ENCODE measurements at regions not wholly inside any gene's neighbourhood (a gene's known extent, or its start where the extent isn't known, plus 50 kb on each side); places are given as distances from the start of the nearest gene placed in this dataset.

- Histone ChIP-seq H3K9ac (ENCODE audit: low read length) (no peak overlapping the region), H3K27me3 (ENCODE audit: insufficient read depth, low read depth, low read length) (no peaks in the 10 kb centered on the region), H3K9me3 (ENCODE audit: low read length) (no peaks in the 10 kb centered on the region), H3K79me2 (replicated peaks; ENCODE audit: insufficient read depth, low read length) (no peaks in the 10 kb centered on the region), H3K4me2 (ENCODE audit: low read length) (no peak overlapping the region), H4K20me1 (ENCODE audit: insufficient read depth) (no peaks in the 10 kb centered on the region), H3K27ac (ENCODE audit: low read length) (no peak overlapping the region), H3K4me3 (ENCODE audit: low read length) (no peak overlapping the region), H3K36me3 (ENCODE audit: insufficient read depth, low read length) (no peaks in the 10 kb centered on the region), H2AFZ (ENCODE audit: low read depth, low read length) (no peak overlapping the region), H3K9me2 (ENCODE audit: insufficient read depth, low read length) (no peaks in the 10 kb centered on the region), H3F3A (ENCODE audit: insufficient read depth, low read length, poor library complexity, severe bottlenecking) (no peaks in the 10 kb centered on the region)
- TF ChIP-seq EZH2 (IDR thresholded peaks at IDR 0.05; ENCODE audit: borderline replicate concordance, insufficient read depth, low read length, poor library complexity, severe bottlenecking) (no peak), SMC3 (conservative IDR thresholded peaks at IDR 0.05; ENCODE audit: poor library complexity) (no peak), RAD21 (conservative IDR thresholded peaks at IDR 0.05) (no peak), CTCF (IDR thresholded peaks at IDR 0.05; ENCODE audit: poor library complexity, severe bottlenecking) (no peak), TAF1 (IDR thresholded peaks at IDR 0.05; ENCODE audit: low read depth) (no peak), POLR2AphosphoS5 (IDR thresholded peaks at IDR 0.05) (no peak), REST (IDR thresholded peaks at IDR 0.05; ENCODE audit: borderline replicate concordance) (no peak), EP300 (conservative IDR thresholded peaks at IDR 0.05; ENCODE audit: poor library complexity, severe bottlenecking) (no peak), MXI1 (conservative IDR thresholded peaks at IDR 0.05; ENCODE audit: poor library complexity, severe bottlenecking) (no peak)
These were observed 1088.9 kb upstream of the TMEM132C start for GRCh38 chr12:127178052-127178451.

GRCh38 chr12:127178463-127178862 lies 1088.5 kb upstream of the TMEM132C start:
- Histone ChIP-seq H3K4me2 (ENCODE audit: low read length) (no peak overlapping the region), H3K9ac (ENCODE audit: low read length) (no peak overlapping the region), H3K27me3 (ENCODE audit: insufficient read depth, low read depth, low read length) (no peaks in the 10 kb centered on the region), H3K36me3 (ENCODE audit: insufficient read depth, low read length) (no peaks in the 10 kb centered on the region), H3K9me3 (ENCODE audit: low read length) (no peaks in the 10 kb centered on the region), H3K9me2 (ENCODE audit: insufficient read depth, low read length) (no peaks in the 10 kb centered on the region), H4K20me1 (ENCODE audit: insufficient read depth) (no peaks in the 10 kb centered on the region), H3K27ac (ENCODE audit: low read length) (no peak overlapping the region), H2AFZ (ENCODE audit: low read depth, low read length) (no peak overlapping the region), H3K79me2 (replicated peaks; ENCODE audit: insufficient read depth, low read length) (no peaks in the 10 kb centered on the region), H3K4me3 (ENCODE audit: low read length) (no peak overlapping the region), H3F3A (ENCODE audit: insufficient read depth, low read length, poor library complexity, severe bottlenecking) (no peaks in the 10 kb centered on the region)
- no peak for TF ChIP-seq REST (IDR thresholded peaks at IDR 0.05; ENCODE audit: borderline replicate concordance)
- TF ChIP-seq TAF1 (IDR thresholded peaks at IDR 0.05; ENCODE audit: low read depth), result no peak
- no peak for TF ChIP-seq EP300 (conservative IDR thresholded peaks at IDR 0.05; ENCODE audit: poor library complexity, severe bottlenecking)
- TF ChIP-seq POLR2AphosphoS5 (IDR thresholded peaks at IDR 0.05), result no peak
- no peak for TF ChIP-seq RAD21 (conservative IDR thresholded peaks at IDR 0.05)
- no peak for TF ChIP-seq EZH2 (IDR thresholded peaks at IDR 0.05; ENCODE audit: borderline replicate concordance, insufficient read depth, low read length, poor library complexity, severe bottlenecking)
- no peak for TF ChIP-seq MXI1 (conservative IDR thresholded peaks at IDR 0.05; ENCODE audit: poor library complexity, severe bottlenecking)
- no peak for TF ChIP-seq CTCF (IDR thresholded peaks at IDR 0.05; ENCODE audit: poor library complexity, severe bottlenecking)
- no peak for TF ChIP-seq SMC3 (conservative IDR thresholded peaks at IDR 0.05; ENCODE audit: poor library complexity)
